Liver (tissue), 8 donors: ENCODE measurements at regions not wholly inside any gene's neighbourhood (a gene's known extent, or its start where the extent isn't known, plus 50 kb on each side); places are given as distances from the start of the nearest gene placed in this dataset.

Experiments
- DNase-seq: peaks from one replicate; pipeline ENCODE4 v3.0.0-alpha.2; 2017; ENCODE audit warnings: low spot score
- H3K27ac ChIP-seq, 2 donors: one replicate each; pipeline ENCODE4 v1.7.0; 2013; ENCODE audit warnings: inconsistent platforms in 2 of 2, low read length in 2 of 2, control low read depth in 1 of 2, low read depth in 1 of 2, mild to moderate bottlenecking in 1 of 2
- H3K27me3 ChIP-seq, 4 donors: one replicate each; pipeline versions ENCODE4 v1.6.1 to v1.7.0; 2013; ENCODE audit warnings: low read length in 3 of 4, inconsistent platforms in 1 of 4, mild to moderate bottlenecking in 1 of 4, moderate library complexity in 1 of 4; ENCODE audit not compliant: control insufficient read depth in 4 of 4, insufficient read depth in 4 of 4
- H3K36me3 ChIP-seq, 4 donors: one replicate each; pipeline versions ENCODE4 v1.6.1 to v1.7.0; 2013; ENCODE audit warnings: low read length in 3 of 4, mild to moderate bottlenecking in 3 of 4, low read depth in 1 of 4, moderate library complexity in 1 of 4; ENCODE audit not compliant: control insufficient read depth in 4 of 4, insufficient read depth in 3 of 4
- H3K4me1 ChIP-seq, 4 donors: one replicate each; pipeline versions ENCODE4 v1.6.1 to v1.7.0; 2013; ENCODE audit warnings: low read length in 3 of 4, mild to moderate bottlenecking in 3 of 4, moderate library complexity in 1 of 4; ENCODE audit not compliant: control insufficient read depth in 4 of 4, insufficient read depth in 4 of 4
- H3K4me3 ChIP-seq, 3 donors: one replicate each; pipeline versions ENCODE4 v1.6.1 to v1.7.0; 2013; ENCODE audit warnings: low read length in 3 of 3, control low read depth in 1 of 3, low read depth in 1 of 3, mild to moderate bottlenecking in 1 of 3
- H3K9ac ChIP-seq, 2 donors: one replicate each; pipeline ENCODE4 v1.7.0; 2013; ENCODE audit warnings: low read length in 2 of 2, mild to moderate bottlenecking in 2 of 2, moderate library complexity in 2 of 2, control low read depth in 1 of 2, low read depth in 1 of 2
- H3K9me3 ChIP-seq, 4 donors: one replicate each; pipeline versions ENCODE4 v1.6.1 to v1.7.0; 2013; ENCODE audit warnings: low read length in 3 of 4; ENCODE audit not compliant: control insufficient read depth in 4 of 4
- CTCF ChIP-seq: fragments of 150-350 bp; IDR thresholded peaks from 2 replicates; pipeline ENCODE4 v1.5.1; 2017; ENCODE audit warnings: improper control_type of control experiment, low read depth, low read length; ENCODE audit not compliant: missing input control
- EGR1 ChIP-seq, 2 donors: IDR thresholded peaks; 2 replicates each; pipeline ENCODE4 v1.6.1; 2016 to 2018; ENCODE audit warnings: antibody characterized with exemption in 2 of 2, low read depth in 2 of 2
- FOXA1 ChIP-seq: IDR thresholded peaks from 2 replicates; pipeline ENCODE4 v1.6.1; 2016; ENCODE audit warnings: antibody characterized with exemption
- FOXA2 ChIP-seq: IDR thresholded peaks from 2 replicates; pipeline ENCODE4 v1.6.1; 2016; ENCODE audit warnings: antibody characterized with exemption
- GABPA ChIP-seq, 2 donors: IDR thresholded peaks in 1 of 2; conservative IDR thresholded peaks in 1 of 2; 2 replicates each; pipeline ENCODE4 v1.6.1; 2016; ENCODE audit warnings: antibody characterized with exemption in 2 of 2, mild to moderate bottlenecking in 1 of 2, moderate library complexity in 1 of 2
- HNF4A ChIP-seq, 2 donors: conservative IDR thresholded peaks; 2 replicates each; pipeline ENCODE4 v1.6.1; 2016; ENCODE audit warnings: antibody characterized with exemption in 2 of 2, mild to moderate bottlenecking in 2 of 2
- HNF4G ChIP-seq: IDR thresholded peaks from 2 replicates; pipeline ENCODE4 v1.6.1; 2016; ENCODE audit warnings: antibody characterized with exemption
- JUND ChIP-seq, 2 donors: IDR thresholded peaks; 2 replicates each; pipeline ENCODE4 v1.6.1; 2016; ENCODE audit warnings: antibody characterized with exemption in 2 of 2
- NR2F2 ChIP-seq: IDR thresholded peaks from 2 replicates; pipeline ENCODE4 v1.6.1; 2016; ENCODE audit warnings: antibody characterized with exemption
- RAD21 ChIP-seq, 2 donors: IDR thresholded peaks; 2 replicates each; pipeline ENCODE4 v1.6.1; 2016; ENCODE audit warnings: antibody characterized with exemption in 2 of 2, mild to moderate bottlenecking in 2 of 2
- REST ChIP-seq: IDR thresholded peaks from 2 replicates; pipeline ENCODE4 v1.6.1; 2016; ENCODE audit warnings: antibody characterized with exemption, mild to moderate bottlenecking
- RXRA ChIP-seq, 2 donors: IDR thresholded peaks; 2 replicates each; pipeline ENCODE4 v1.6.1; 2017 to 2018; ENCODE audit warnings: antibody characterized with exemption in 2 of 2, mild to moderate bottlenecking in 1 of 2
- SP1 ChIP-seq: IDR thresholded peaks from 2 replicates; pipeline ENCODE4 v1.6.1; 2018; ENCODE audit warnings: antibody characterized with exemption, mild to moderate bottlenecking
- TAF1 ChIP-seq: conservative IDR thresholded peaks from 2 replicates; pipeline ENCODE4 v1.6.1; 2016; ENCODE audit warnings: antibody characterized with exemption, mild to moderate bottlenecking
- YY1 ChIP-seq: IDR thresholded peaks from 2 replicates; pipeline ENCODE4 v1.6.1; 2016; ENCODE audit warnings: antibody characterized with exemption, mild to moderate bottlenecking
- ZBTB33 ChIP-seq: IDR thresholded peaks from 2 replicates; pipeline ENCODE4 v1.6.1; 2016; ENCODE audit warnings: antibody characterized with exemption
- WGBS: extraction: QIAGEN DNeasy Blood & Tissue Kit; methylation state at CpG from one replicate; pipeline ENCODE4 v1.1.7; 2013; 5-methylcytosine and 5-hydroxymethylcytosine counted together
- TF ChIP-seq, protein P1 (sequence below): IDR thresholded peaks from 2 replicates; pipeline ENCODE4 v1.6.1; 2016; ENCODE audit warnings: antibody characterized with exemption
- TF ChIP-seq, protein P2 (sequence below): IDR thresholded peaks from 2 replicates; pipeline ENCODE4 v1.6.1; 2016; ENCODE audit warnings: antibody characterized with exemption
- donor health status: healthy.
- donor health status: healthy.
- donor health status: healthy.
- donor health status: healthy.
- donor health status: healthy.

DNA sequence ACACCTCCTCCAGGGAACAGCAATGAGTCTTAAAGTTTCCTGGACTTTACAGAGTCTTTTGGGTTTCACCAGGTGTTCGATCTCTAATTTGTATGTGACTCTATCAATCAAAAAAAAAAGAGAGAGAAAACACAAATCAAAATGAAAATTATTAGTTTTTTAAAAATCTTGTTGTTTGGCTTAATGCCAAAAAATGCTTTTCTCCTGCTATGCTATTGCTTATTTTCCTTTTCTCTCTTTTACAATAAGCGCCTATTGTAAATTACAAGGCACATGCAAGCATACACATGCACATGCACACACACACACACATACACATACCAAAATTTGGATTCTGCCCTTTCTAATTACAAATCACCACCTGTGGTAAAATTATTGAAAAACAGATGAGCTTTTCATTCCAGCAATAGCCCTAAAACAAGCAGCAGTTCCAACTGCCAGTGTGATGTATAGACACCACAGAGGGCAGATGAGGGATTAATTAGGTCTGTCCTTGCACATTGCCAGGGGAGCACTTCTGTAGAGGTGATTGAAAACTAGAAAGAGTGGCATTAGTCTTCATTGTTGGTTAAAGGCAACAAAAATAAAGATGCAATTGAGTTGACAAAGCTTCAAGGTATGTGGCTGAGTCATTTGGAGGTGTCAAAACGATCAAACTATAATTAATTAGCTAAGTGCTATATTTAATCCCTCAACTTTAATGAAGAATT lies 631.7 kb downstream of the TFAP2B start:
- WGBS, result 73% methylated on average over 3 of the region's 3 CpGs
- TF ChIP-seq REST (no peak), EGR1 (IDR thresholded peaks at IDR 0.05; ENCODE audit: low read depth in 2 of 2) (no peak), YY1 (no peak), HNF4A (conservative IDR thresholded peaks at IDR 0.05) (no peak), FOXA2 (no peak), GABPA (IDR thresholded peaks at IDR 0.05 in 1 of 2, conservative IDR thresholded peaks at IDR 0.05 in 1 of 2) (no peak), JUND (IDR thresholded peaks at IDR 0.05) (no peak), RXRA (IDR thresholded peaks at IDR 0.05) (no peak), RAD21 (IDR thresholded peaks at IDR 0.05) (no peak), ZBTB33 (no peak), TAF1 (no peak), NR2F2 (no peak), HNF4G (no peak), CTCF (no peak), FOXA1 (no peak), SP1 (no peak)
- TF ChIP-seq, protein P1, sequence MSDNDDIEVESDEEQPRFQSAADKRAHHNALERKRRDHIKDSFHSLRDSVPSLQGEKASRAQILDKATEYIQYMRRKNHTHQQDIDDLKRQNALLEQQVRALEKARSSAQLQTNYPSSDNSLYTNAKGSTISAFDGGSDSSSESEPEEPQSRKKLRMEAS, result no peak
- TF ChIP-seq, protein P2, sequence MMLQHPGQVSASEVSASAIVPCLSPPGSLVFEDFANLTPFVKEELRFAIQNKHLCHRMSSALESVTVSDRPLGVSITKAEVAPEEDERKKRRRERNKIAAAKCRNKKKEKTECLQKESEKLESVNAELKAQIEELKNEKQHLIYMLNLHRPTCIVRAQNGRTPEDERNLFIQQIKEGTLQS, result no peak
- Histone ChIP-seq H3K9ac (no peak overlapping the region), H3K4me1 (no peaks in the 10 kb centered on the region), H3K9me3 (no peaks in the 10 kb centered on the region), H3K36me3 (no peaks in the 10 kb centered on the region), H3K27ac (no peak overlapping the region), H3K4me3 (no peak overlapping the region), H3K27me3 (no peaks in the 10 kb centered on the region)
- DNase-seq, result no peak
